ENCODE measurements at regions not wholly inside any gene's neighbourhood (a gene's known extent, or its start where the extent isn't known, plus 50 kb on each side); places are given as distances from the start of the nearest gene placed in this dataset.

- H3K36me3 ChIP-seq (ENCODE audit: insufficient read depth, low read length), result no peaks in the 10 kb centered on the region
- ATAC-seq (ENCODE audit: insufficient read depth, low read depth) (no peak), DNase-seq (no peak)
- H3K27ac ChIP-seq (ENCODE audit: low read length), result no peak overlapping the region
- no peaks in the 10 kb centered on the region for H3K4me1 ChIP-seq (ENCODE audit: insufficient read depth, low read length)
- no peak overlapping the region for H3K4me3 ChIP-seq (ENCODE audit: low read depth in 1 of 2, low read length in 2 of 2)
- H2AFZ ChIP-seq (ENCODE audit: low read depth, low read length), result no peak overlapping the region
- H3K9ac ChIP-seq (ENCODE audit: low read depth, low read length), result no peak overlapping the region
- no peaks in the 10 kb centered on the region for H4K20me1 ChIP-seq (ENCODE audit: insufficient read depth, low read length)
- H3K27me3 ChIP-seq (ENCODE audit: insufficient read depth, low read length, poor library complexity), result no peaks in the 10 kb centered on the region
- no peak overlapping the region for H3K4me2 ChIP-seq (ENCODE audit: insufficient read depth, low read length)
- no peaks in the 10 kb centered on the region for H3K79me2 ChIP-seq (ENCODE audit: insufficient read depth, low read length)
- no peaks in the 10 kb centered on the region for H3K9me3 ChIP-seq (ENCODE audit: insufficient read depth, low read length, severe bottlenecking)
- TF ChIP-seq EZH2 (IDR thresholded peaks at IDR 0.05; ENCODE audit: borderline replicate concordance, low read depth, low read length, severe bottlenecking) (no peak), CTCF (IDR thresholded peaks at IDR 0.05; ENCODE audit: borderline replicate concordance, extremely low read depth, low read length, poor library complexity, severe bottlenecking) (no peak)
Observed at GRCh38 chr13:50167967-50168366, 152.7 kb downstream of the KCNRG start.

GRCh38 chr13:50168786-50169185, 153.5 kb downstream of the KCNRG start:
- ATAC-seq (ENCODE audit: insufficient read depth, low read depth), result no peak
- H2AFZ ChIP-seq (ENCODE audit: low read depth, low read length), result no peak overlapping the region
- TF ChIP-seq CTCF (IDR thresholded peaks at IDR 0.05; ENCODE audit: borderline replicate concordance, extremely low read depth, low read length, poor library complexity, severe bottlenecking), result no peak
- TF ChIP-seq EZH2 (IDR thresholded peaks at IDR 0.05; ENCODE audit: borderline replicate concordance, low read depth, low read length, severe bottlenecking), result no peak

GRCh38 chr13:50170447-50171037, 155.3 kb downstream of the KCNRG start:
- H4K20me1 ChIP-seq (ENCODE audit: insufficient read depth, low read length), result no peaks in the 10 kb centered on the region
- no peak for DNase-seq
- no peaks in the 10 kb centered on the region for H3K9me3 ChIP-seq (ENCODE audit: insufficient read depth, low read length, severe bottlenecking)
- no peak for ATAC-seq (ENCODE audit: insufficient read depth, low read depth)
- H3K79me2 ChIP-seq (ENCODE audit: insufficient read depth, low read length), result no peaks in the 10 kb centered on the region
- peak; percentile 44 for TF ChIP-seq CTCF (IDR thresholded peaks at IDR 0.05; ENCODE audit: borderline replicate concordance, extremely low read depth, low read length, poor library complexity, severe bottlenecking)
- TF ChIP-seq EZH2 (IDR thresholded peaks at IDR 0.05; ENCODE audit: borderline replicate concordance, low read depth, low read length, severe bottlenecking), result no peak
- H3K4me3 ChIP-seq (ENCODE audit: low read depth in 1 of 2, low read length in 2 of 2), result no peak overlapping the region
- no peaks in the 10 kb centered on the region for H3K4me1 ChIP-seq (ENCODE audit: insufficient read depth, low read length)
- no peak overlapping the region for H3K4me2 ChIP-seq (ENCODE audit: insufficient read depth, low read length)
- no peak overlapping the region for H3K27ac ChIP-seq (ENCODE audit: low read length)
- H3K36me3 ChIP-seq (ENCODE audit: insufficient read depth, low read length), result no peaks in the 10 kb centered on the region
- H3K27me3 ChIP-seq (ENCODE audit: insufficient read depth, low read length, poor library complexity), result no peaks in the 10 kb centered on the region
- no peak overlapping the region for H3K9ac ChIP-seq (ENCODE audit: low read depth, low read length)
- no peak overlapping the region for H2AFZ ChIP-seq (ENCODE audit: low read depth, low read length)

More at GRCh38 chr13:50168786-50169185, 153.5 kb downstream of the KCNRG start:
- no peak overlapping the region for H3K27ac ChIP-seq (ENCODE audit: low read length)
- DNase-seq, result no peak
- no peaks in the 10 kb centered on the region for H3K9me3 ChIP-seq (ENCODE audit: insufficient read depth, low read length, severe bottlenecking)
- H3K79me2 ChIP-seq (ENCODE audit: insufficient read depth, low read length), result no peaks in the 10 kb centered on the region
- no peak overlapping the region for H3K4me3 ChIP-seq (ENCODE audit: low read depth in 1 of 2, low read length in 2 of 2)
- H3K27me3 ChIP-seq (ENCODE audit: insufficient read depth, low read length, poor library complexity), result no peaks in the 10 kb centered on the region
- no peaks in the 10 kb centered on the region for H3K4me1 ChIP-seq (ENCODE audit: insufficient read depth, low read length)
- no peaks in the 10 kb centered on the region for H4K20me1 ChIP-seq (ENCODE audit: insufficient read depth, low read length)
- H3K36me3 ChIP-seq (ENCODE audit: insufficient read depth, low read length), result no peaks in the 10 kb centered on the region
- H3K9ac ChIP-seq (ENCODE audit: low read depth, low read length), result no peak overlapping the region
- H3K4me2 ChIP-seq (ENCODE audit: insufficient read depth, low read length), result no peak overlapping the region
